ENCODE measurements at regions not wholly inside any gene's neighbourhood (a gene's known extent, or its start where the extent isn't known, plus 50 kb on each side); places are given as distances from the start of the nearest gene placed in this dataset.

DNA sequence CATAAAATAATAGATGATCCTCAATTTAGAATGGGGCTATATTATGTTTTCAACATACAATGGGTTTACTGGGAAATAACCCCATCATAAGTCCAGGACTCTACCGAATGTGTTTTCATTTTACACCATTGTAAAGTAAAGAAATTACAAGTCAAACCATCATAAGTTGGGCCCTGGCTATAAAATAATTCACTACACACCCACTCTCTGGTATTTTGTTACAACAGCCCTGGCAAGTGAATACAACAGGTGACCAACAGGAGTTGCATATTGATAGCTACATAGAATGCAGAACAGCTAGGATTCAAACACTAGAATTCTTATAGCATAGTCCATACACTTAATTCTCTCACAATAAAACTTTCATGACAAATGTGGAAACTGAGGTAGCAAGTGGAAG lies 673.0 kb upstream of the CA10 start:
- Histone ChIP-seq H3K27me3 (ENCODE audit: insufficient read depth, low read length) (no peaks in the 10 kb centered on the region), H3K79me2 (ENCODE audit: insufficient read depth, low read length) (no peaks in the 10 kb centered on the region), H3K9ac (ENCODE audit: low read length) (no peak overlapping the region), H3K36me3 (ENCODE audit: control insufficient read depth in 1 of 2, insufficient read depth in 2 of 2, low read length in 2 of 2) (no peaks in the 10 kb centered on the region), H3K9me2 (ENCODE audit: insufficient read depth) (no peaks in the 10 kb centered on the region), H3K27ac (ENCODE audit: low read depth, low read length) (no peak overlapping the region), H3K4me3 (replicated peaks in 1 of 2; ENCODE audit: low read depth in 1 of 2, low read length in 2 of 2) (no peak overlapping the region), H4K20me1 (ENCODE audit: insufficient read depth) (no peaks in the 10 kb centered on the region), H3K9me3 (ENCODE audit: control insufficient read depth in 1 of 2, insufficient read depth in 1 of 2, low read depth in 1 of 2, low read length in 2 of 2) (peaks cover 25 to 44% of the 10 kb centered on the region in 2 experiments), H2AFZ (ENCODE audit: low read depth, low read length, poor library complexity, severe bottlenecking) (no peak overlapping the region), H3K4me2 (ENCODE audit: low read length) (no peak overlapping the region), H3K4me1 (ENCODE audit: control insufficient read depth in 1 of 2, insufficient read depth in 2 of 2, low read length in 2 of 2) (no peaks in the 10 kb centered on the region)
- intact Hi-C loops (cut with micrococcal nuclease) = no loop called here
- ATAC-seq (no peak), DNase-seq (ENCODE audit: low read depth, low spot score) (no peak)
- no TSS peak for BruUV-seq (replicated peaks)
- TF ChIP-seq JUND (IDR thresholded peaks at IDR 0.05) = no peak
- no peak for TF ChIP-seq RAD21 (IDR thresholded peaks at IDR 0.05; ENCODE audit: low read depth)
- ChIA-PET CTCF (no interaction called here), RAD21 (ENCODE audit: low non-redundant PET in 1 of 2, low total read pairs in 2 of 2, uncharacterized antibody in 2 of 2, unreplicated experiment in 2 of 2) (no interaction called here), POLR2A (no interaction called here)

DNA sequence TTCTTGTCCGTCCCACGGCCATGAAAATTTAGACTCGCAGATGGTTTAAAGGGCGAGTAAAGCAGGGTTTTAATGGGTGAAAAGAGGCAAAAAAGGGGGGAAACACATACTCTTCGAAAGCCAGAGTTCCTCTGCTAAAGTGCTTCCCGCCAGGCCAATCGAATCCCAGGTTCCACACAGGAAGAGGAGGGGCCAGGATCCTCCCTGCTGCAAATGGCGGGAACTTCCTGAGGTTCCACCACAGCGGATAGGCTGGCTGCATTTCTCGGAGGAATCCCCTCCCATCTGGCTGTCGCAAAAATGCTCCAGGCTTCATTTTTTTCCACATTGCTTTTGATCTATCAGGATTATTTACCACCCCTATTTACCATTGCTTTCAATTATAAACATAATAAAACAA lies 670.1 kb upstream of the CA10 start:
- Histone ChIP-seq H3K4me2 (ENCODE audit: low read length) (no peak overlapping the region), H3K9me2 (ENCODE audit: insufficient read depth) (no peaks in the 10 kb centered on the region), H3K27me3 (ENCODE audit: insufficient read depth, low read length) (no peaks in the 10 kb centered on the region), H3K4me1 (ENCODE audit: control insufficient read depth in 1 of 2, insufficient read depth in 2 of 2, low read length in 2 of 2) (no peaks in the 10 kb centered on the region), H3K27ac (ENCODE audit: low read depth, low read length) (no peak overlapping the region), H3K9me3 (ENCODE audit: control insufficient read depth in 1 of 2, insufficient read depth in 1 of 2, low read depth in 1 of 2, low read length in 2 of 2) (peaks cover 31 to 40% of the 10 kb centered on the region in 2 experiments; a peak in 3 of 4 replicates), H2AFZ (ENCODE audit: low read depth, low read length, poor library complexity, severe bottlenecking) (no peak overlapping the region), H3K36me3 (ENCODE audit: control insufficient read depth in 1 of 2, insufficient read depth in 2 of 2, low read length in 2 of 2) (no peaks in the 10 kb centered on the region), H3K4me3 (replicated peaks in 1 of 2; ENCODE audit: low read depth in 1 of 2, low read length in 2 of 2) (no peak overlapping the region), H3K9ac (ENCODE audit: low read length) (no peak overlapping the region), H3K79me2 (ENCODE audit: insufficient read depth, low read length) (no peaks in the 10 kb centered on the region), H4K20me1 (ENCODE audit: insufficient read depth) (no peaks in the 10 kb centered on the region)
- DNase-seq (ENCODE audit: low read depth, low spot score) = no peak
- CTCF ChIA-PET = no interaction called here
- no peak for TF ChIP-seq ZNF274 (IDR thresholded peaks at IDR 0.05; ENCODE audit: low read depth, low read length)
- TF ChIP-seq, protein P1, sequence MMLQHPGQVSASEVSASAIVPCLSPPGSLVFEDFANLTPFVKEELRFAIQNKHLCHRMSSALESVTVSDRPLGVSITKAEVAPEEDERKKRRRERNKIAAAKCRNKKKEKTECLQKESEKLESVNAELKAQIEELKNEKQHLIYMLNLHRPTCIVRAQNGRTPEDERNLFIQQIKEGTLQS (IDR thresholded peaks at IDR 0.05) = no peak
- TF ChIP-seq, protein P2, sequence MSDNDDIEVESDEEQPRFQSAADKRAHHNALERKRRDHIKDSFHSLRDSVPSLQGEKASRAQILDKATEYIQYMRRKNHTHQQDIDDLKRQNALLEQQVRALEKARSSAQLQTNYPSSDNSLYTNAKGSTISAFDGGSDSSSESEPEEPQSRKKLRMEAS (IDR thresholded peaks at IDR 0.05) = no peak
- TF ChIP-seq EZH2phosphoT487 (IDR thresholded peaks at IDR 0.05; ENCODE audit: borderline replicate concordance) = no peak
- TF ChIP-seq, protein P3, sequence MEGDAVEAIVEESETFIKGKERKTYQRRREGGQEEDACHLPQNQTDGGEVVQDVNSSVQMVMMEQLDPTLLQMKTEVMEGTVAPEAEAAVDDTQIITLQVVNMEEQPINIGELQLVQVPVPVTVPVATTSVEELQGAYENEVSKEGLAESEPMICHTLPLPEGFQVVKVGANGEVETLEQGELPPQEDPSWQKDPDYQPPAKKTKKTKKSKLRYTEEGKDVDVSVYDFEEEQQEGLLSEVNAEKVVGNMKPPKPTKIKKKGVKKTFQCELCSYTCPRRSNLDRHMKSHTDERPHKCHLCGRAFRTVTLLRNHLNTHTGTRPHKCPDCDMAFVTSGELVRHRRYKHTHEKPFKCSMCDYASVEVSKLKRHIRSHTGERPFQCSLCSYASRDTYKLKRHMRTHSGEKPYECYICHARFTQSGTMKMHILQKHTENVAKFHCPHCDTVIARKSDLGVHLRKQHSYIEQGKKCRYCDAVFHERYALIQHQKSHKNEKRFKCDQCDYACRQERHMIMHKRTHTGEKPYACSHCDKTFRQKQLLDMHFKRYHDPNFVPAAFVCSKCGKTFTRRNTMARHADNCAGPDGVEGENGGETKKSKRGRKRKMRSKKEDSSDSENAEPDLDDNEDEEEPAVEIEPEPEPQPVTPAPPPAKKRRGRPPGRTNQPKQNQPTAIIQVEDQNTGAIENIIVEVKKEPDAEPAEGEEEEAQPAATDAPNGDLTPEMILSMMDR (IDR thresholded peaks at IDR 0.05 in 2 of 3, conservative IDR thresholded peaks at IDR 0.05 in 1 of 3; ENCODE audit: borderline replicate concordance in 1 of 3, insufficient read depth in 1 of 3, low read depth in 2 of 3, low read length in 2 of 3) = no peak
- TF ChIP-seq POLR2A (IDR thresholded peaks at IDR 0.05; ENCODE audit: borderline replicate concordance, extremely low read depth, insufficient read depth, insufficient read length) = no peak
- no peak for TF ChIP-seq RAD21 (IDR thresholded peaks at IDR 0.05; ENCODE audit: low read depth)
- no peak for TF ChIP-seq POLR2AphosphoS5 (IDR thresholded peaks at IDR 0.05; ENCODE audit: low read depth, low read length)
- no peak for TF ChIP-seq EZH2 (IDR thresholded peaks at IDR 0.05)
- no peak for TF ChIP-seq ZFX (IDR thresholded peaks at IDR 0.05)
- no peak for TF ChIP-seq SIN3A (IDR thresholded peaks at IDR 0.05; ENCODE audit: low read depth)
- no peak for TF ChIP-seq EGR1 (IDR thresholded peaks at IDR 0.05; ENCODE audit: low read depth)
- TF ChIP-seq SP1 (IDR thresholded peaks at IDR 0.05; ENCODE audit: low read depth) = no peak
- TF ChIP-seq ELF1 (IDR thresholded peaks at IDR 0.05; ENCODE audit: borderline replicate concordance, low read depth) = no peak
- no peak for TF ChIP-seq SRF (IDR thresholded peaks at IDR 0.05; ENCODE audit: low read depth)
- RAD21 ChIA-PET (ENCODE audit: low non-redundant PET in 1 of 2, low total read pairs in 2 of 2, uncharacterized antibody in 2 of 2, unreplicated experiment in 2 of 2) = no interaction called here
- no TSS peak for BruUV-seq (replicated peaks)
- ATAC-seq = no peak
- POLR2A ChIA-PET = no interaction called here
- intact Hi-C loops (cut with micrococcal nuclease) = no loop called here

All from HCT116 (cell line).